Keratinocyte (primary cell): ENCODE measurements at regions not wholly inside any gene's neighbourhood (a gene's known extent, or its start where the extent isn't known, plus 50 kb on each side); places are given as distances from the start of the nearest gene placed in this dataset.

ENCODE experiments used
- DNase-seq: peaks from one replicate; pipeline ENCODE4 v3.0.0-alpha.2; 2011; ENCODE audit warnings: low read depth, missing footprints, low spot score
- FAIRE-seq: peaks from 2 replicates; lab custom pipeline; 2011; peaks lifted over from hg19 to GRCh38; lab: Jason Lieb, UNC
- H2AFZ ChIP-seq: 2 replicates; pipeline ENCODE4 v1.6.0; 2012; ENCODE audit warnings: low read length, control low read depth, inconsistent platforms; ENCODE audit not compliant: control insufficient read depth
- H3K27ac ChIP-seq: 2 replicates; pipeline ENCODE4 v1.5.1; 2011; ENCODE audit warnings: low read length; ENCODE audit not compliant: control insufficient read depth, insufficient read depth
- H3K27me3 ChIP-seq: 3 replicates; pipeline ENCODE4 v1.6.0; 2011; ENCODE audit warnings: low read length; ENCODE audit not compliant: control insufficient read depth, insufficient read depth; ENCODE audit errors: extremely low read depth
- H3K36me3 ChIP-seq, 2 experiments: 2 replicates in 1 of 2; 3 replicates in 1 of 2; pipeline ENCODE4 v1.5.1; 2011; ENCODE audit warnings: low read length in 2 of 2, mild to moderate bottlenecking in 1 of 2; ENCODE audit not compliant: control insufficient read depth in 2 of 2, insufficient read depth in 2 of 2; ENCODE audit errors: extremely low read depth in 1 of 2
- H3K4me1 ChIP-seq: 3 replicates; pipeline ENCODE4 v1.5.1; 2011; ENCODE audit warnings: low read length; ENCODE audit not compliant: control insufficient read depth, insufficient read depth; ENCODE audit errors: extremely low read depth
- H3K4me2 ChIP-seq: 3 replicates; pipeline ENCODE4 v1.6.0; 2011; ENCODE audit warnings: low read depth, low read length; ENCODE audit not compliant: control insufficient read depth, insufficient read depth; ENCODE audit errors: extremely low read depth
- H3K4me3 ChIP-seq, 3 experiments: fragments of 200-600 bp in 1 of 3; sonication (generic) in 1 of 3; 2 replicates in 2 of 3; 3 replicates in 1 of 3; pipeline ENCODE4 v1.5.1; 2011 to 2016; ENCODE audit warnings: low read length in 3 of 3, mild to moderate bottlenecking in 3 of 3, control low read depth in 2 of 3, inconsistent platforms in 1 of 3, low read depth in 1 of 3, mixed read lengths in 1 of 3, mixed run types in 1 of 3, moderate library complexity in 1 of 3; ENCODE audit not compliant: control insufficient read depth in 2 of 3, insufficient read depth in 2 of 3; ENCODE audit errors: extremely low read depth in 1 of 3
- H3K79me2 ChIP-seq: 2 replicates; pipeline ENCODE4 v1.6.0; 2012; ENCODE audit warnings: low read length; ENCODE audit not compliant: control insufficient read depth, insufficient read depth
- H3K9ac ChIP-seq: 3 replicates; pipeline ENCODE4 v1.6.0; 2011; ENCODE audit warnings: low read length; ENCODE audit not compliant: control insufficient read depth, insufficient read depth; ENCODE audit errors: extremely low read depth
- H3K9me1 ChIP-seq: 3 replicates; pipeline ENCODE4 v1.6.0; 2011; ENCODE audit warnings: low read length; ENCODE audit not compliant: control insufficient read depth, insufficient read depth; ENCODE audit errors: extremely low read depth
- H3K9me3 ChIP-seq: 2 replicates; pipeline ENCODE4 v1.5.1; 2012; ENCODE audit warnings: low read depth, low read length; ENCODE audit not compliant: control insufficient read depth
- H4K20me1 ChIP-seq: 3 replicates; pipeline ENCODE4 v1.6.0; 2011; ENCODE audit warnings: low read length; ENCODE audit not compliant: control insufficient read depth, insufficient read depth; ENCODE audit errors: extremely low read depth
- EZH2 ChIP-seq: IDR thresholded peaks from one replicate; pipeline ENCODE4 v1.6.1; 2012; ENCODE audit warnings: inconsistent platforms, mild to moderate bottlenecking, low read length, moderate library complexity
- dilution Hi-C: fragments of 300-500 bp; cut with MboI; formaldehyde crosslinking; loops from one replicate; pipeline ENCODE4 v1.7.0; 2020; ENCODE audit warnings: low sequenced_read_pairs; ENCODE audit not compliant: extremely low pct_ligation_motif_present
- TF ChIP-seq, protein P1 (sequence below), 3 experiments: IDR thresholded peaks in 1 of 3; conservative IDR thresholded peaks in 1 of 3; optimal IDR thresholded peaks in 1 of 3; 2 replicates in 2 of 3; 3 replicates in 1 of 3; pipeline versions ENCODE3 to v1.5.1; 2011; ENCODE audit warnings: low read length in 3 of 3, mild to moderate bottlenecking in 3 of 3, moderate library complexity in 2 of 3, control low read depth in 1 of 3, inconsistent platforms in 1 of 3; ENCODE audit not compliant: insufficient read depth in 2 of 3; ENCODE audit errors: extremely low read depth in 1 of 3

DNA sequence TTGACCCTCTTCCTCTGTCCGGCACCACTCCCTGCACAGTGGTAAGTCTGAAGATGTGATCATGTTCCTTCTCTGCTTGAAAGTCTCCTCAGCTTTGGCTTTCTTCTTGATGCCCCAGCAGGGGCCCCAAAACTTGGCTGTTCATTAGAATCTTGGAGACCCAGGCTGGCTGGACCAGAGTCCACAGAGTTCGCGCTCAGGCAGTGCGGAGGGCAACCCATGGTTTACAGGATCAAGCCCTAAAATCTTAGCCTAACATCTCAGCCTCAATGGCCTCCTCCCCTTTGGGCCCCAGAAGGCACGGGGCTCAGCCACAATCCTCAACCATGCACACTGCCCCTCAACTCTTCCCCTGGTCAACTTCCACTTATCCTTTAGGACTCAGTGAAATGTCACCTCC, 72.9 kb upstream of the GTSF1L start:
- Histone ChIP-seq H2AFZ (no peak overlapping the region), H3K4me1 (peaks cover 8% of the 10 kb centered on the region), H3K79me2 (no peaks in the 10 kb centered on the region), H3K27ac (no peak overlapping the region), H3K9me1 (no peaks in the 10 kb centered on the region), H3K4me3 (no peak overlapping the region), H3K4me2 (no peak overlapping the region), H3K9ac (no peak overlapping the region), H3K27me3 (no peaks in the 10 kb centered on the region), H3K36me3 (no peaks in the 10 kb centered on the region), H3K9me3 (no peaks in the 10 kb centered on the region), H4K20me1 (no peaks in the 10 kb centered on the region)
- TF ChIP-seq EZH2 = no peak
- TF ChIP-seq, protein P1, sequence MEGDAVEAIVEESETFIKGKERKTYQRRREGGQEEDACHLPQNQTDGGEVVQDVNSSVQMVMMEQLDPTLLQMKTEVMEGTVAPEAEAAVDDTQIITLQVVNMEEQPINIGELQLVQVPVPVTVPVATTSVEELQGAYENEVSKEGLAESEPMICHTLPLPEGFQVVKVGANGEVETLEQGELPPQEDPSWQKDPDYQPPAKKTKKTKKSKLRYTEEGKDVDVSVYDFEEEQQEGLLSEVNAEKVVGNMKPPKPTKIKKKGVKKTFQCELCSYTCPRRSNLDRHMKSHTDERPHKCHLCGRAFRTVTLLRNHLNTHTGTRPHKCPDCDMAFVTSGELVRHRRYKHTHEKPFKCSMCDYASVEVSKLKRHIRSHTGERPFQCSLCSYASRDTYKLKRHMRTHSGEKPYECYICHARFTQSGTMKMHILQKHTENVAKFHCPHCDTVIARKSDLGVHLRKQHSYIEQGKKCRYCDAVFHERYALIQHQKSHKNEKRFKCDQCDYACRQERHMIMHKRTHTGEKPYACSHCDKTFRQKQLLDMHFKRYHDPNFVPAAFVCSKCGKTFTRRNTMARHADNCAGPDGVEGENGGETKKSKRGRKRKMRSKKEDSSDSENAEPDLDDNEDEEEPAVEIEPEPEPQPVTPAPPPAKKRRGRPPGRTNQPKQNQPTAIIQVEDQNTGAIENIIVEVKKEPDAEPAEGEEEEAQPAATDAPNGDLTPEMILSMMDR (optimal IDR thresholded peaks at IDR 0.05 in 1 of 3, IDR thresholded peaks at IDR 0.05 in 1 of 3, conservative IDR thresholded peaks at IDR 0.05 in 1 of 3; ENCODE audit: extremely low read depth in 1 of 3, insufficient read depth in 2 of 3, low read length in 3 of 3) = no peak
- DNase-seq = no peak
- FAIRE-seq = no peak
- dilution Hi-C loops = no loop called here

DNA sequence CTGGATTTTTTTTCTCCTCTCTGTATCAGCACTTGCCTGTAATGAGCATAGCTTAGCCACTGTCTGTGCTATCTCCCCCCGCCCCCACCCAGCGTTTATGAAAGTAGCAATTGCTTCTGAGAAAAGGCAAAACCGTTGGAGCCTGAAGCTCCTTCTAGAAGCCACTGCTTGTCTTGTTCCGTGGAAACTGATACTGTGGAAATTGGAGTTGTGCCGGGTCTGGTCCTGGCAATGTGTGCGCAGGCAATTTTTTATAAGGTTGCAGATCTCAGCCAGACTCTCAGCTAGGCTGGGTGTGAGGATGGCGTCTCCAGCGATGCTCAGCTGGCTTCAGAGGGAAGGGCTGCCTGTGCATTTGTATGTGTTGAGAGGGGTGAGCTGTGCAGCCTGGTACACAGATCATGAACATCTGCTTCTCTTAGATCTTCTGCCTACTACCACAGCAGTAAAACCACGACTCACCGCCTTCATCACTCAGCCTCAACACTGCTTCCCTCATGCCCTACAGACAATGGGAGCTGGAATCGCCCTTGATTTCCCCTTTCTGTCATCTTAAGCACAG, 72.4 kb upstream of the GTSF1L start:
- H3K79me2 ChIP-seq = no peaks in the 10 kb centered on the region
- no peaks in the 10 kb centered on the region for H4K20me1 ChIP-seq
- H3K4me3 ChIP-seq = no peak overlapping the region
- no peak overlapping the region for H2AFZ ChIP-seq
- H3K4me1 ChIP-seq = peaks cover 8% of the 10 kb centered on the region
- H3K9me3 ChIP-seq = no peaks in the 10 kb centered on the region
- H3K4me2 ChIP-seq = no peak overlapping the region
- dilution Hi-C loops = no loop called here
- DNase-seq = no peak
- H3K9me1 ChIP-seq = no peaks in the 10 kb centered on the region
- H3K9ac ChIP-seq = no peak overlapping the region
- no peak for TF ChIP-seq EZH2
- TF ChIP-seq, protein P1 (optimal IDR thresholded peaks at IDR 0.05 in 1 of 3, IDR thresholded peaks at IDR 0.05 in 1 of 3, conservative IDR thresholded peaks at IDR 0.05 in 1 of 3; ENCODE audit: extremely low read depth in 1 of 3, insufficient read depth in 2 of 3, low read length in 3 of 3) = no peak
- H3K27ac ChIP-seq = no peak overlapping the region
- H3K27me3 ChIP-seq = no peaks in the 10 kb centered on the region
- H3K36me3 ChIP-seq = no peaks in the 10 kb centered on the region
- no peak for FAIRE-seq
